ENCODE measurements at regions not wholly inside any gene's neighbourhood (a gene's known extent, or its start where the extent isn't known, plus 50 kb on each side); places are given as distances from the start of the nearest gene placed in this dataset.
"Not testable (repeated sequence)": the region's sequence is repeated elsewhere in the genome, so short reads cannot be mapped to it uniquely, and the experiment has no call there.

GRCh38 chr17:65307081-65307960 is 170.2 kb downstream of the RGS9 start:
- DNase-seq (ENCODE audit: low spot score) = no peak

GRCh38 chr17:65305778-65306177 is 168.6 kb downstream of the RGS9 start:
- no peak for DNase-seq (ENCODE audit: low spot score)

GRCh38 chr17:65305116-65305515 is 167.9 kb downstream of the RGS9 start:
- DNase-seq (ENCODE audit: low spot score) = no peak

- DNase-seq (ENCODE audit: low spot score) = not testable (repeated sequence)
Observed at GRCh38 chr17:65301882-65302281, 164.7 kb downstream of the RGS9 start.

GRCh38 chr17:65301184-65301583 is 164.0 kb downstream of the RGS9 start:
- DNase-seq (ENCODE audit: low spot score) = no peak

GRCh38 chr17:65297916-65298315 is 160.7 kb downstream of the RGS9 start:
- no peak for DNase-seq (ENCODE audit: low spot score)

GRCh38 chr17:65297384-65297783 is 160.2 kb downstream of the RGS9 start:
- no peak for DNase-seq (ENCODE audit: low spot score)

- DNase-seq (ENCODE audit: low spot score) = peak; percentile 35
Observed at GRCh38 chr17:65294181-65294719, 157.1 kb downstream of the RGS9 start.

GRCh38 chr17:65293584-65294180 is 156.5 kb downstream of the RGS9 start:
- DNase-seq (ENCODE audit: low spot score) = no peak

GRCh38 chr17:65292430-65292829 is 155.3 kb downstream of the RGS9 start:
- no peak for DNase-seq (ENCODE audit: low spot score)

GRCh38 chr17:65291301-65291700 is 154.1 kb downstream of the RGS9 start:
- DNase-seq (ENCODE audit: low spot score) = not testable (repeated sequence)

GRCh38 chr17:65290616-65291015 is 153.4 kb downstream of the RGS9 start:
- DNase-seq (ENCODE audit: low spot score) = no peak

GRCh38 chr17:65290056-65290455 is 152.9 kb downstream of the RGS9 start:
- DNase-seq (ENCODE audit: low spot score) = no peak

GRCh38 chr17:65287040-65287439 is 149.9 kb downstream of the RGS9 start:
- DNase-seq (ENCODE audit: low spot score) = no peak

GRCh38 chr17:65283704-65284103 is 146.5 kb downstream of the RGS9 start:
- DNase-seq (ENCODE audit: low spot score) = no peak

- no peak for DNase-seq (ENCODE audit: low spot score)
Observed at GRCh38 chr17:65279456-65279855, 142.3 kb downstream of the RGS9 start.

GRCh38 chr17:65278820-65279184 is 141.6 kb downstream of the RGS9 start:
- no peak for DNase-seq (ENCODE audit: low spot score)

GRCh38 chr17:65278050-65278819 is 141.1 kb downstream of the RGS9 start:
- DNase-seq (ENCODE audit: low spot score) = peak; percentile 4

- DNase-seq (ENCODE audit: low spot score) = no peak
Observed at GRCh38 chr17:65277576-65277975, 140.4 kb downstream of the RGS9 start.
